ENCODE measurements at regions not wholly inside any gene's neighbourhood (a gene's known extent, or its start where the extent isn't known, plus 50 kb on each side); places are given as distances from the start of the nearest gene placed in this dataset.

- TF ChIP-seq CTCF (IDR thresholded peaks at IDR 0.05), result no peak
- no peak for TF ChIP-seq RCOR1 (IDR thresholded peaks at IDR 0.05; ENCODE audit: low read length)
- no peak for TF ChIP-seq RAD21 (IDR thresholded peaks at IDR 0.05; ENCODE audit: low read length)
- TF ChIP-seq JUND (IDR thresholded peaks at IDR 0.05), result no peak
- TF ChIP-seq PBX3 (IDR thresholded peaks at IDR 0.05), result no peak
- TF ChIP-seq ELF1 (IDR thresholded peaks at IDR 0.05), result no peak
- no peak for TF ChIP-seq EZH2phosphoT487 (IDR thresholded peaks at IDR 0.05; ENCODE audit: borderline replicate concordance, low read depth)
- no peak for TF ChIP-seq POLR2AphosphoS5 (IDR thresholded peaks at IDR 0.05; ENCODE audit: low read depth, low read length)
- no peak for TF ChIP-seq REST (IDR thresholded peaks at IDR 0.05; ENCODE audit: low read depth, low read length)
- no peak for TF ChIP-seq USF2 (IDR thresholded peaks at IDR 0.05; ENCODE audit: borderline replicate concordance, low read depth, low read length)
- TF ChIP-seq TAF1 (IDR thresholded peaks at IDR 0.05; ENCODE audit: borderline replicate concordance, low read depth, low read length), result no peak
- no peak for TF ChIP-seq GABPA (IDR thresholded peaks at IDR 0.05; ENCODE audit: low read depth)
- no peak for TF ChIP-seq TCF12 (IDR thresholded peaks at IDR 0.05)
- no peak for TF ChIP-seq TEAD4 (IDR thresholded peaks at IDR 0.05; ENCODE audit: borderline replicate concordance, insufficient read depth)
These were observed 109.6 kb upstream of the CACNA1A start for GRCh38 chr19:13615890-13616289.

Data from SK-N-SH (cell line).